ENCODE measurements at regions not wholly inside any gene's neighbourhood (a gene's known extent, or its start where the extent isn't known, plus 50 kb on each side); places are given as distances from the start of the nearest gene placed in this dataset.

GRCh38 chr12:66899588-66899987 is 220.7 kb upstream of the GRIP1 start:
- no peak overlapping the region for H3K27ac Mint-ChIP-seq
- H3K4me1 Mint-ChIP-seq (ENCODE audit: low read depth) = peaks cover 30% of the 10 kb centered on the region
- no peak for DNase-seq
- no peaks in the 10 kb centered on the region for H3K27me3 Mint-ChIP-seq
- no peaks in the 10 kb centered on the region for H3K9me3 Mint-ChIP-seq
- H3K36me3 Mint-ChIP-seq (ENCODE audit: low read depth) = no peaks in the 10 kb centered on the region
- no peak overlapping the region for H3K4me3 Mint-ChIP-seq

GRCh38 chr12:66900616-66901015 is 221.7 kb upstream of the GRIP1 start:
- Mint-ChIP-seq H3K36me3 (ENCODE audit: low read depth) (no peaks in the 10 kb centered on the region), H3K9me3 (no peaks in the 10 kb centered on the region), H3K4me3 (no peak overlapping the region), H3K4me1 (ENCODE audit: low read depth) (peaks cover 30% of the 10 kb centered on the region), H3K27me3 (peaks cover 3% of the 10 kb centered on the region), H3K27ac (no peak overlapping the region)
- no peak for DNase-seq

GRCh38 chr12:66901138-66901932 is 222.5 kb upstream of the GRIP1 start:
- H3K27me3 Mint-ChIP-seq = peaks cover 3% of the 10 kb centered on the region
- DNase-seq = no peak
- no peak overlapping the region for H3K27ac Mint-ChIP-seq
- no peak overlapping the region for H3K4me3 Mint-ChIP-seq
- peaks cover 30% of the 10 kb centered on the region for H3K4me1 Mint-ChIP-seq (ENCODE audit: low read depth)
- H3K36me3 Mint-ChIP-seq (ENCODE audit: low read depth) = no peaks in the 10 kb centered on the region
- H3K9me3 Mint-ChIP-seq = no peaks in the 10 kb centered on the region

DNA sequence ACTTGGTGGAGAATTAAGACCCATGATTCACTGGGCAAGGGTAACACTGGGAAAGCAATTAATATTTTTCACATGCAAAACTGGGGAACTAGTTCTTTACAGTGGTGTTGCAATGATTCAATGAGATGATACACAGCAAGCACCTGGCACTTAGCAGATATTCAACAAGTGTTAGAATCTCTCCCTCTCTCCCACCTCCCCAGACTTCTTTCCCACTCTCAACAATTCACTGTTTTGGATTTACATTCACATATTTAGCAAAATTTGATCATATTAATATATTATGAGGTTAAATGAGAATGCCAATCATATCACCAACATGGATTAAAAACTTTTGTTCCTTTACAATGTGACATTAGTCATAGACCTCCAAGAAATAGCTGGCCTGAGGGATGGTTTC is 223.1 kb upstream of the GRIP1 start:
- Mint-ChIP-seq H3K4me1 (ENCODE audit: low read depth) (peaks cover 30% of the 10 kb centered on the region), H3K27me3 (peaks cover 3% of the 10 kb centered on the region), H3K36me3 (ENCODE audit: low read depth) (no peaks in the 10 kb centered on the region), H3K4me3 (no peak overlapping the region), H3K9me3 (no peaks in the 10 kb centered on the region), H3K27ac (no peak overlapping the region)
- no peak for DNase-seq

GRCh38 chr12:66903782-66904396 is 225.0 kb upstream of the GRIP1 start:
- peaks cover 3% of the 10 kb centered on the region for H3K27me3 Mint-ChIP-seq
- H3K4me1 Mint-ChIP-seq (ENCODE audit: low read depth) = peaks cover 30% of the 10 kb centered on the region
- no peak overlapping the region for H3K27ac Mint-ChIP-seq
- H3K36me3 Mint-ChIP-seq (ENCODE audit: low read depth) = no peaks in the 10 kb centered on the region
- H3K9me3 Mint-ChIP-seq = no peaks in the 10 kb centered on the region
- DNase-seq = no peak
- no peak overlapping the region for H3K4me3 Mint-ChIP-seq

GRCh38 chr12:66905201-66905600 is 226.3 kb upstream of the GRIP1 start:
- Mint-ChIP-seq H3K4me3 (no peak overlapping the region), H3K4me1 (ENCODE audit: low read depth) (peaks cover 27% of the 10 kb centered on the region), H3K27ac (no peak overlapping the region), H3K27me3 (peaks cover 3% of the 10 kb centered on the region), H3K36me3 (ENCODE audit: low read depth) (no peaks in the 10 kb centered on the region), H3K9me3 (no peaks in the 10 kb centered on the region)
- DNase-seq = no peak

GRCh38 chr12:66910366-66910974 is 231.6 kb upstream of the GRIP1 start:
- H3K36me3 Mint-ChIP-seq (ENCODE audit: low read depth) = no peaks in the 10 kb centered on the region
- no peak overlapping the region for H3K4me3 Mint-ChIP-seq
- no peak for DNase-seq
- H3K27ac Mint-ChIP-seq = no peak overlapping the region
- peaks cover 14% of the 10 kb centered on the region for H3K4me1 Mint-ChIP-seq (ENCODE audit: low read depth)
- peaks cover 4% of the 10 kb centered on the region for H3K27me3 Mint-ChIP-seq
- no peaks in the 10 kb centered on the region for H3K9me3 Mint-ChIP-seq

GRCh38 chr12:66915306-66915904 is 236.5 kb upstream of the GRIP1 start:
- no peak overlapping the region for H3K4me3 Mint-ChIP-seq
- no peaks in the 10 kb centered on the region for H3K9me3 Mint-ChIP-seq
- H3K36me3 Mint-ChIP-seq (ENCODE audit: low read depth) = no peaks in the 10 kb centered on the region
- H3K4me1 Mint-ChIP-seq (ENCODE audit: low read depth) = peaks cover 6% of the 10 kb centered on the region
- H3K27ac Mint-ChIP-seq = no peak overlapping the region
- H3K27me3 Mint-ChIP-seq = peaks cover 5% of the 10 kb centered on the region
- no peak for DNase-seq

DNA sequence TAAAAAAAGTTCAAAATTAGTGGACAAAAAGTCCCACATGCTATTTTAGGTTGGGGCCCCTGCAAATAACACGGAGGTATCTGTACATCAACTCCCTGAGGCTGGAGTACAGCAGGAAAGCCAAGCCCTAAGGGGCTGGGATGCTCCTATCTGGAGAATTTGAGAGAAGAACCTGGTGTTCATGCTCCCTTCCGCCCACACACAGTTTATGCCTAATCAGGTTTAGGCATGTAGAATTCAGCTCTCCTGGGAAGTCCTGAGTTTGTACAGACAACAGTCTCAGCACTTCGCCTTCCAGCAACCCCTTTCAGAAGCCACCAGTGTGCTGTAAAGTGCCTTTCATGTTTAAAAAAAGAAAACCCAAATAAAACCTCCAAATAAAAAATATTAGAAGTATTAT is 237.3 kb upstream of the GRIP1 start:
- Mint-ChIP-seq H3K27me3 (peaks cover 5% of the 10 kb centered on the region), H3K9me3 (no peaks in the 10 kb centered on the region), H3K4me1 (ENCODE audit: low read depth) (no peaks in the 10 kb centered on the region)

DNA sequence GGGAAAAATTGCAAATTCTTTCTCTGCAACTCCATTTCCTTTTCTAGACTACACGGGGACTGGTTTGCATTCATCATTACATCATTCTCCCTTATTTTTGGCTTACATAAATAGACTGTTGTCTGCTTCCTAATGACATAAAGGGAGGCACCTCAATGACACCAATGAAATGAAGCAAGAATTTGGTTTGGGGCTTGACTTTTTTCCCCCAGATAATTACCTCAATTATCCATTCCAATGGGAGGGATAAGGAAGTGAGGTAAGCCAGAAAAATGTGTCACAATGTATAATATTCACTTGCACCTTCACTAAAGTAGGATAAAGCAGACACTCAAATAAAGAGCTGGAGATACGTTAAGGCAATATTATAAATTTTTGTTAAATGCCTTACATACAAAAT is 240.6 kb upstream of the GRIP1 start:
- Mint-ChIP-seq H3K4me3 (no peak overlapping the region), H3K4me1 (ENCODE audit: low read depth) (no peaks in the 10 kb centered on the region), H3K27ac (no peak overlapping the region), H3K36me3 (ENCODE audit: low read depth) (no peaks in the 10 kb centered on the region), H3K9me3 (no peaks in the 10 kb centered on the region), H3K27me3 (peaks cover 8% of the 10 kb centered on the region)
- DNase-seq = no peak

More for the DNA sequence above, 237.3 kb upstream of the GRIP1 start:
- Mint-ChIP-seq H3K36me3 (ENCODE audit: low read depth) (no peaks in the 10 kb centered on the region), H3K27ac (no peak overlapping the region), H3K4me3 (no peak overlapping the region)
- DNase-seq = no peak

DNA sequence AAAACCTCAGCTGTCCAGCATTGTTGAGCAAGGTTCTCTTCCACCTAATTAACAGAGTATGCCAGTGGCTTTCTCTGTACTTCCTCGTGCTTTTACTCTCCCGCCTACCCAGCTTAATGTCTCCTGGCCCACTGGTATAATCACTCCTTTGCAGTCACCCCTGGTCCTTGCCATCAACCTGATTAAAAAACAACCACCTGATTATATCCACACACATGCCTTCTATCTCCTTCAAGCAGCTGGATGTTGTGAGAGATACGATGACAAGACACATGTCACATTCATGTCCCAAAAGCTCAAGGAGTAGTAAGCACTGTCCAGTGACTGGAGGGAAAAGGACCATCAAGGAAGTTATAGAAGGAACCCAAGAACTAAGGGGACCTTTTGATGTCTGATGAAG is 241.3 kb upstream of the GRIP1 start:
- Mint-ChIP-seq H3K4me3 (no peak overlapping the region), H3K27me3 (peaks cover 10% of the 10 kb centered on the region), H3K9me3 (no peaks in the 10 kb centered on the region), H3K36me3 (ENCODE audit: low read depth) (no peaks in the 10 kb centered on the region), H3K27ac (no peak overlapping the region), H3K4me1 (ENCODE audit: low read depth) (peaks cover 3% of the 10 kb centered on the region)
- DNase-seq = no peak

- DNase-seq = no peak
- peaks cover 4% of the 10 kb centered on the region for H3K4me1 Mint-ChIP-seq (ENCODE audit: low read depth)
- no peak overlapping the region for H3K4me3 Mint-ChIP-seq
- H3K9me3 Mint-ChIP-seq = no peaks in the 10 kb centered on the region
- no peaks in the 10 kb centered on the region for H3K36me3 Mint-ChIP-seq (ENCODE audit: low read depth)
- peaks cover 7% of the 10 kb centered on the region for H3K27me3 Mint-ChIP-seq
- no peak overlapping the region for H3K27ac Mint-ChIP-seq
Observed at GRCh38 chr12:66921151-66921550, 242.3 kb upstream of the GRIP1 start.

DNA sequence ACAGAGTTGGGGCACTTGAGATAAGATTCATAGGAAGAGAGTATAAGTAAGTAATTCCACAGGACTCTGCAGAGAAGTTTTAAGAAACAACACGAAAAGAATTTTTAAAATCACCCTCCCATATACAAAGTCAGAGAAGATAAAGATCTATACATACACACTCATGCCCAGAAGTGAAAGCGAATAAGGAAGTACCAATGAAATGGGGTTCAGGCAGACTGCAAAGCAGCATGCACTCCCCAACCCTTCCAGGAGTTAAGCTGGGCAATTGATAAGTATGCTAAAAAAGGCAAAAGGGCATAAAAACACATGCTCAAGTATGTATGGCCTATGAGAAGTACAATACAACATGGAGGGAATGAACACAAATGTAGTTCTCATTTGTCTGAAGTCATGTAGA is 246.2 kb upstream of the GRIP1 start:
- Mint-ChIP-seq H3K4me3 (no peak overlapping the region), H3K27ac (no peak overlapping the region), H3K27me3 (peaks cover 13% of the 10 kb centered on the region), H3K36me3 (ENCODE audit: low read depth) (no peaks in the 10 kb centered on the region), H3K9me3 (no peaks in the 10 kb centered on the region), H3K4me1 (ENCODE audit: low read depth) (peaks cover 18% of the 10 kb centered on the region)
- DNase-seq = no peak

GRCh38 chr12:66929121-66929520 is 250.2 kb upstream of the GRIP1 start:
- Mint-ChIP-seq H3K27me3 (peaks cover 30% of the 10 kb centered on the region), H3K4me3 (no peak overlapping the region), H3K9me3 (no peaks in the 10 kb centered on the region), H3K27ac (no peak overlapping the region), H3K36me3 (ENCODE audit: low read depth) (no peaks in the 10 kb centered on the region), H3K4me1 (ENCODE audit: low read depth) (peaks cover 18% of the 10 kb centered on the region)
- DNase-seq = no peak

DNA sequence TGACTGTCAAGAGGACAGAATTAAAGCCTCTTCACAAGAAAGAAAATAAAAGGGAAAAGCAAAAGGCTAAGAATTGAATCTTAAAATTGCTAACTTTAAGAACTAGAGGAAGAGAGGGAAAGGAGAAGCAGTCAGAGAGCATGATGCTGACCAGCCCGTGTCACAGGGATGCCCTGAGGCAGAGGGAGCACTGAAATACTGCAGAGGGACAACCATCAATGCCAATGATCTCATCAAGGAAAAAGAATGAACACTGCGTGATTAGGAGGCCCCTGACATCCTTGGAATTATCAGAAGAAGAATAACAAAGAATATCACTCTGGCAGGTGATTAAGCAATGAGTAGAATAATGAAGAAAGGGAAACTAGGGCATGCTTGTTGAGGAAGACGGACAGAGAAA is 252.2 kb upstream of the GRIP1 start:
- Mint-ChIP-seq H3K36me3 (ENCODE audit: low read depth) (no peaks in the 10 kb centered on the region), H3K27me3 (peaks cover 31% of the 10 kb centered on the region)
- DNase-seq = no peak

More for the DNA sequence above, 252.2 kb upstream of the GRIP1 start:
- Mint-ChIP-seq H3K27ac (no peak overlapping the region), H3K4me3 (no peak overlapping the region), H3K4me1 (ENCODE audit: low read depth) (peaks cover 14% of the 10 kb centered on the region), H3K9me3 (no peaks in the 10 kb centered on the region)

Data from activated T-cell treated with anti-CD3 and anti-CD28 coated beads, Interleukin-2, amount 50 U/mL, for 24 hours (primary cell).